Neural cell (in vitro differentiated cells): ENCODE measurements at regions not wholly inside any gene's neighbourhood (a gene's known extent, or its start where the extent isn't known, plus 50 kb on each side); places are given as distances from the start of the nearest gene placed in this dataset.

ENCODE experiments used
- H2AFZ ChIP-seq: fragments of 200-600, 300-800 bp; sonication (generic), shearing (Covaris generic); 2 replicates; pipeline ENCODE4 v1.6.0; 2014; ENCODE audit warnings: low read depth, mild to moderate bottlenecking, antibody characterized with exemption, low read length, moderate library complexity
- H3F3A ChIP-seq: fragments of 200-600 bp; shearing (Covaris generic); 2 replicates; pipeline ENCODE4 v1.6.1; 2016; ENCODE audit warnings: mild to moderate bottlenecking, moderate library complexity, mixed read lengths, antibody characterized with exemption, low read length; ENCODE audit not compliant: insufficient read depth, poor library complexity, severe bottlenecking
- H3K27ac ChIP-seq: fragments of 200-600, 300-800 bp; sonication (generic), shearing (Covaris generic); 2 replicates; pipeline ENCODE4 v1.5.1; 2014; ENCODE audit warnings: mild to moderate bottlenecking, low read length, moderate library complexity
- H3K27me3 ChIP-seq: fragments of 300-800, 200-600 bp; sonication (generic), shearing (Covaris generic); 2 replicates; pipeline ENCODE4 v1.6.0; 2014; ENCODE audit warnings: mild to moderate bottlenecking, low read depth, low read length, moderate library complexity; ENCODE audit not compliant: insufficient read depth
- H3K36me3 ChIP-seq: fragments of 300-800, 200-600 bp; sonication (generic), shearing (Covaris generic); 2 replicates; pipeline ENCODE4 v1.5.1; 2014; ENCODE audit warnings: mild to moderate bottlenecking, antibody characterized with exemption, low read length, moderate library complexity; ENCODE audit not compliant: insufficient read depth
- H3K4me2 ChIP-seq: fragments of 300-800, 200-600 bp; sonication (generic), shearing (Covaris generic); 2 replicates; pipeline ENCODE4 v1.6.0; 2014; ENCODE audit warnings: mild to moderate bottlenecking, low read length
- H3K4me3 ChIP-seq: fragments of 300-800, 200-600 bp; sonication (generic), shearing (Covaris generic); 2 replicates; pipeline ENCODE4 v1.5.1; 2014; ENCODE audit warnings: mild to moderate bottlenecking, low read length, moderate library complexity
- H3K79me2 ChIP-seq: fragments of 200-600 bp; shearing (Covaris generic); replicated peaks from 2 replicates; pipeline ENCODE4 v1.6.0; 2014; ENCODE audit warnings: mild to moderate bottlenecking, low read length, moderate library complexity; ENCODE audit not compliant: insufficient read depth
- H3K9ac ChIP-seq: fragments of 300-800, 200-600 bp; sonication (generic), shearing (Covaris generic); 2 replicates; pipeline ENCODE4 v1.6.1; 2016; ENCODE audit warnings: mild to moderate bottlenecking, low read length, mixed read lengths
- H3K9me2 ChIP-seq: fragments of 200-600 bp; shearing (Covaris generic); 2 replicates; pipeline ENCODE4 v1.6.1; 2016; ENCODE audit warnings: mild to moderate bottlenecking, low read length, mixed read lengths; ENCODE audit not compliant: insufficient read depth
- H3K9me3 ChIP-seq: fragments of 200-600, 300-800 bp; sonication (generic), shearing (Covaris generic); 2 replicates; pipeline ENCODE4 v1.6.1; 2016; ENCODE audit warnings: mild to moderate bottlenecking, mixed run types, low read length, moderate library complexity, mixed read lengths
- H4K20me1 ChIP-seq: fragments of 200-600 bp; shearing (Covaris generic); 2 replicates; pipeline ENCODE4 v1.6.1; 2016; ENCODE audit warnings: mild to moderate bottlenecking, mixed run types; ENCODE audit not compliant: insufficient read depth
- CTCF ChIP-seq: fragments of 450-650 bp; IDR thresholded peaks from 2 replicates; pipeline ENCODE4 v1.5.1; 2014; ENCODE audit warnings: antibody characterized with exemption, mild to moderate bottlenecking, moderate library complexity; ENCODE audit not compliant: poor library complexity, severe bottlenecking
- EZH2 ChIP-seq: fragments of 200-600, 300-800 bp; shearing (Covaris generic), sonication (generic); IDR thresholded peaks from 2 replicates; pipeline ENCODE4 v1.6.1; 2014; ENCODE audit warnings: antibody characterized with exemption, low read length, borderline replicate concordance, mild to moderate bottlenecking; ENCODE audit not compliant: insufficient read depth, poor library complexity, severe bottlenecking
- MXI1 ChIP-seq: fragments of 450-650 bp; conservative IDR thresholded peaks from 2 replicates; pipeline ENCODE4 v1.6.1; 2014; ENCODE audit warnings: antibody characterized with exemption, mild to moderate bottlenecking; ENCODE audit not compliant: poor library complexity, severe bottlenecking
- POLR2AphosphoS5 ChIP-seq: IDR thresholded peaks from 2 replicates; pipeline ENCODE4 v1.6.1; 2012
- RAD21 ChIP-seq: fragments of 450-650 bp; conservative IDR thresholded peaks from 2 replicates; pipeline ENCODE4 v1.6.1; 2014; ENCODE audit warnings: antibody characterized with exemption, mild to moderate bottlenecking, moderate library complexity
- REST ChIP-seq: IDR thresholded peaks from 2 replicates; pipeline ENCODE4 v1.6.1; 2012; ENCODE audit warnings: borderline replicate concordance
- SMC3 ChIP-seq: fragments of 450-650 bp; conservative IDR thresholded peaks from 2 replicates; pipeline ENCODE4 v1.6.1; 2014; ENCODE audit warnings: antibody characterized with exemption, mild to moderate bottlenecking, moderate library complexity; ENCODE audit not compliant: poor library complexity
- TAF1 ChIP-seq: IDR thresholded peaks from 2 replicates; pipeline ENCODE4 v1.6.1; 2012; ENCODE audit warnings: low read depth

GRCh38 chr6:47106721-47107197 lies 64.6 kb upstream of the ADGRF1 start:
- Histone ChIP-seq H3F3A (no peaks in the 10 kb centered on the region), H3K9me3 (no peaks in the 10 kb centered on the region), H4K20me1 (no peaks in the 10 kb centered on the region), H2AFZ (no peak overlapping the region), H3K4me2 (no peak overlapping the region), H3K36me3 (no peaks in the 10 kb centered on the region), H3K4me3 (no peak overlapping the region), H3K79me2 (no peaks in the 10 kb centered on the region), H3K9ac (no peak overlapping the region), H3K27me3 (no peaks in the 10 kb centered on the region), H3K27ac (no peak overlapping the region), H3K9me2 (no peaks in the 10 kb centered on the region)
- TF ChIP-seq CTCF (no peak), EZH2 (no peak), SMC3 (no peak), TAF1 (no peak), RAD21 (no peak), REST (no peak), MXI1 (no peak), POLR2AphosphoS5 (no peak)

- no peaks in the 10 kb centered on the region for H3K27me3 ChIP-seq
- no peaks in the 10 kb centered on the region for H3K9me2 ChIP-seq
- TF ChIP-seq SMC3 (no peak), EZH2 (no peak), RAD21 (no peak), TAF1 (no peak), POLR2AphosphoS5 (no peak), MXI1 (no peak)
- H3K79me2 ChIP-seq = no peaks in the 10 kb centered on the region
- H3F3A ChIP-seq = no peaks in the 10 kb centered on the region
- no peak overlapping the region for H3K9ac ChIP-seq
- no peak overlapping the region for H3K4me3 ChIP-seq
- H3K36me3 ChIP-seq = no peaks in the 10 kb centered on the region
- no peaks in the 10 kb centered on the region for H3K9me3 ChIP-seq
- H4K20me1 ChIP-seq = no peaks in the 10 kb centered on the region
- no peak overlapping the region for H2AFZ ChIP-seq
- no peak overlapping the region for H3K27ac ChIP-seq
- H3K4me2 ChIP-seq = no peak overlapping the region
These were observed 64.1 kb upstream of the ADGRF1 start for GRCh38 chr6:47106216-47106615.

- H3K27ac ChIP-seq = no peak overlapping the region
- no peak overlapping the region for H3K4me2 ChIP-seq
- no peak overlapping the region for H3K9ac ChIP-seq
- no peaks in the 10 kb centered on the region for H3K36me3 ChIP-seq
- no peaks in the 10 kb centered on the region for H4K20me1 ChIP-seq
- H3K9me3 ChIP-seq = no peaks in the 10 kb centered on the region
- H3K9me2 ChIP-seq = no peaks in the 10 kb centered on the region
- no peaks in the 10 kb centered on the region for H3K79me2 ChIP-seq
- TF ChIP-seq MXI1 = no peak
- no peak for TF ChIP-seq TAF1
- H3F3A ChIP-seq = no peaks in the 10 kb centered on the region
- H2AFZ ChIP-seq = no peak overlapping the region
- no peak overlapping the region for H3K4me3 ChIP-seq
- H3K27me3 ChIP-seq = no peaks in the 10 kb centered on the region
These were observed 63.5 kb upstream of the ADGRF1 start for GRCh38 chr6:47105469-47106178.
